HepG2 (cell line): ENCODE measurements at regions not wholly inside any gene's neighbourhood (a gene's known extent, or its start where the extent isn't known, plus 50 kb on each side); places are given as distances from the start of the nearest gene placed in this dataset.

ENCODE experiments used
- ADNP ChIP-seq: sonication (generic); formaldehyde crosslinking; IDR thresholded peaks from 2 replicates; pipeline ENCODE4 v1.4.0; 2020; ENCODE audit warnings: missing genetic modification reagents
- CBFB ChIP-seq: sonication (generic); formaldehyde crosslinking; IDR thresholded peaks from 2 replicates; pipeline ENCODE4 v1.4.0; 2020; ENCODE audit warnings: missing genetic modification reagents
- JUND ChIP-seq: sonication (generic); formaldehyde crosslinking; IDR thresholded peaks from 2 replicates; pipeline ENCODE4 v1.8.0; 2022; ENCODE audit warnings: mild to moderate bottlenecking, missing genetic modification reagents
- NCOA5 ChIP-seq: sonication (generic); formaldehyde crosslinking; IDR thresholded peaks from 2 replicates; pipeline ENCODE4 v1.4.0; 2020; ENCODE audit warnings: missing genetic modification reagents
- POLR2A ChIP-seq, 2 experiments: IDR thresholded peaks; 2 replicates each; pipeline ENCODE4 v1.6.1; 2011; ENCODE audit warnings: low read depth in 2 of 2, low read length in 2 of 2, mild to moderate bottlenecking in 1 of 2, moderate library complexity in 1 of 2; ENCODE audit not compliant: insufficient read depth in 1 of 2
- RAD21 ChIP-seq: fragments of 450-650 bp; formaldehyde crosslinking; IDR thresholded peaks from 2 replicates; pipeline ENCODE4 v1.5.0; 2020; ENCODE audit warnings: mild to moderate bottlenecking
- SOX6 ChIP-seq, 2 experiments: fragments of 450-650 bp in 1 of 2; sonication (generic) in 1 of 2; formaldehyde crosslinking in 1 of 2; IDR thresholded peaks; 2 replicates each; pipeline versions ENCODE4 v1.4.0 to v1.6.1; 2017 to 2020; ENCODE audit warnings: antibody characterized with exemption in 1 of 2, mild to moderate bottlenecking in 1 of 2, missing genetic modification reagents in 1 of 2
- ZNF782 ChIP-seq: sonication (generic); formaldehyde crosslinking; IDR thresholded peaks from 2 replicates; pipeline ENCODE4 v1.4.0; 2020; ENCODE audit warnings: missing genetic modification reagents, mild to moderate bottlenecking, borderline replicate concordance
- TF ChIP-seq, protein P1 (sequence below): sonication (generic); formaldehyde crosslinking; IDR thresholded peaks from 2 replicates; pipeline ENCODE4 v1.5.0; 2020; ENCODE audit warnings: mild to moderate bottlenecking, missing genetic modification reagents, moderate library complexity
- TF ChIP-seq, protein P2 (sequence below): sonication (generic); formaldehyde crosslinking; IDR thresholded peaks from 2 replicates; pipeline ENCODE4 v1.4.0; 2020; ENCODE audit warnings: missing genetic modification reagents

- TF ChIP-seq NCOA5 (CRISPR knock-in tag) (no peak), CBFB (CRISPR knock-in tag) (no peak), ADNP (CRISPR knock-in tag) (no peak), RAD21 (CRISPR knock-in tag) (no peak), POLR2A (IDR thresholded peaks at IDR 0.05; ENCODE audit: insufficient read depth in 1 of 2, low read depth in 2 of 2, low read length in 2 of 2) (no peak), SOX6 (IDR thresholded peaks at IDR 0.05) (no peak), SOX6 (CRISPR knock-in tag; IDR thresholded peaks at IDR 0.05) (no peak), JUND (CRISPR knock-in tag) (no peak), ZNF782 (CRISPR knock-in tag) (no peak)
- TF ChIP-seq, protein P1, sequence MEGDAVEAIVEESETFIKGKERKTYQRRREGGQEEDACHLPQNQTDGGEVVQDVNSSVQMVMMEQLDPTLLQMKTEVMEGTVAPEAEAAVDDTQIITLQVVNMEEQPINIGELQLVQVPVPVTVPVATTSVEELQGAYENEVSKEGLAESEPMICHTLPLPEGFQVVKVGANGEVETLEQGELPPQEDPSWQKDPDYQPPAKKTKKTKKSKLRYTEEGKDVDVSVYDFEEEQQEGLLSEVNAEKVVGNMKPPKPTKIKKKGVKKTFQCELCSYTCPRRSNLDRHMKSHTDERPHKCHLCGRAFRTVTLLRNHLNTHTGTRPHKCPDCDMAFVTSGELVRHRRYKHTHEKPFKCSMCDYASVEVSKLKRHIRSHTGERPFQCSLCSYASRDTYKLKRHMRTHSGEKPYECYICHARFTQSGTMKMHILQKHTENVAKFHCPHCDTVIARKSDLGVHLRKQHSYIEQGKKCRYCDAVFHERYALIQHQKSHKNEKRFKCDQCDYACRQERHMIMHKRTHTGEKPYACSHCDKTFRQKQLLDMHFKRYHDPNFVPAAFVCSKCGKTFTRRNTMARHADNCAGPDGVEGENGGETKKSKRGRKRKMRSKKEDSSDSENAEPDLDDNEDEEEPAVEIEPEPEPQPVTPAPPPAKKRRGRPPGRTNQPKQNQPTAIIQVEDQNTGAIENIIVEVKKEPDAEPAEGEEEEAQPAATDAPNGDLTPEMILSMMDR (CRISPR knock-in tag) = no peak
- TF ChIP-seq, protein P2, sequence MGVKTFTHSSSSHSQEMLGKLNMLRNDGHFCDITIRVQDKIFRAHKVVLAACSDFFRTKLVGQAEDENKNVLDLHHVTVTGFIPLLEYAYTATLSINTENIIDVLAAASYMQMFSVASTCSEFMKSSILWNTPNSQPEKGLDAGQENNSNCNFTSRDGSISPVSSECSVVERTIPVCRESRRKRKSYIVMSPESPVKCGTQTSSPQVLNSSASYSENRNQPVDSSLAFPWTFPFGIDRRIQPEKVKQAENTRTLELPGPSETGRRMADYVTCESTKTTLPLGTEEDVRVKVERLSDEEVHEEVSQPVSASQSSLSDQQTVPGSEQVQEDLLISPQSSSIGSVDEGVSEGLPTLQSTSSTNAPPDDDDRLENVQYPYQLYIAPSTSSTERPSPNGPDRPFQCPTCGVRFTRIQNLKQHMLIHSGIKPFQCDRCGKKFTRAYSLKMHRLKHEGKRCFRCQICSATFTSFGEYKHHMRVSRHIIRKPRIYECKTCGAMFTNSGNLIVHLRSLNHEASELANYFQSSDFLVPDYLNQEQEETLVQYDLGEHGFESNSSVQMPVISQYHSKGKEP (CRISPR knock-in tag) = no peak
Measured at GRCh38 chr9:129435291-129435690, 185.6 kb downstream of the C9orf50 start.
